GM21786 (cell line): ENCODE measurements at regions not wholly inside any gene's neighbourhood (a gene's known extent, or its start where the extent isn't known, plus 50 kb on each side); places are given as distances from the start of the nearest gene placed in this dataset.

Experiments used
- ATAC-seq: cut with Tn5 transposase; IDR thresholded peaks from one replicate; pipeline ENCODE4 v1.9.1; 2021; ENCODE audit not compliant: unreplicated experiment

GRCh38 chr11:70854901-70855556 is 397.3 kb downstream of the SHANK2 start:
- no peak for ATAC-seq

- no peak for ATAC-seq
Observed at GRCh38 chr11:70857894-70858293, 394.5 kb downstream of the SHANK2 start.

- no peak for ATAC-seq
Observed at GRCh38 chr11:70859180-70859579, 393.2 kb downstream of the SHANK2 start.

- no peak for ATAC-seq
Observed at GRCh38 chr11:70860888-70861287, 391.5 kb downstream of the SHANK2 start.

GRCh38 chr11:70861559-70861958 is 390.8 kb downstream of the SHANK2 start:
- no peak for ATAC-seq

- ATAC-seq: no peak
Observed at GRCh38 chr11:70862093-70862492, 390.3 kb downstream of the SHANK2 start.

GRCh38 chr11:70863186-70863585 is 389.2 kb downstream of the SHANK2 start:
- ATAC-seq: no peak

- ATAC-seq: no peak
Observed at GRCh38 chr11:70863993-70864392, 388.4 kb downstream of the SHANK2 start.

GRCh38 chr11:70865356-70865755 is 387.0 kb downstream of the SHANK2 start:
- no peak for ATAC-seq

- no peak for ATAC-seq
Observed at GRCh38 chr11:70866834-70867233, 385.5 kb downstream of the SHANK2 start.

GRCh38 chr11:70867281-70868047 is 384.9 kb downstream of the SHANK2 start:
- no peak for ATAC-seq

- ATAC-seq: no peak
Observed at GRCh38 chr11:70868341-70868885, 384.0 kb downstream of the SHANK2 start.

- no peak for ATAC-seq
Observed at GRCh38 chr11:70869054-70869453, 383.3 kb downstream of the SHANK2 start.

- ATAC-seq: no peak
Observed at GRCh38 chr11:70871881-70872280, 380.5 kb downstream of the SHANK2 start.

GRCh38 chr11:70872299-70872698 is 380.1 kb downstream of the SHANK2 start:
- ATAC-seq: no peak

- no peak for ATAC-seq
Observed at GRCh38 chr11:70872955-70873735, 379.2 kb downstream of the SHANK2 start.

GRCh38 chr11:70873736-70874412 is 378.5 kb downstream of the SHANK2 start:
- ATAC-seq: no peak

GRCh38 chr11:70876685-70877084 is 375.7 kb downstream of the SHANK2 start:
- no peak for ATAC-seq

- no peak for ATAC-seq
Observed at GRCh38 chr11:70877151-70877550, 375.2 kb downstream of the SHANK2 start.

- no peak for ATAC-seq
Observed at GRCh38 chr11:70878366-70878765, 374.0 kb downstream of the SHANK2 start.
